HepG2 (cell line): ENCODE measurements at regions not wholly inside any gene's neighbourhood (a gene's known extent, or its start where the extent isn't known, plus 50 kb on each side); places are given as distances from the start of the nearest gene placed in this dataset.

Source experiments
- ELF3 ChIP-seq: IDR thresholded peaks from 2 replicates; pipeline ENCODE4 v1.6.1; 2016; ENCODE audit warnings: missing genetic modification reagents, missing compliant biosample characterization
- EP300 ChIP-seq, 3 experiments: sonication (generic) in 1 of 3; formaldehyde crosslinking in 1 of 3; IDR thresholded peaks; 2 replicates each; pipeline versions ENCODE4 v1.5.1 to v1.6.1; 2011 to 2020; ENCODE audit warnings: low read depth in 2 of 3, low read length in 2 of 3, borderline replicate concordance in 1 of 3, improper control_type of control experiment in 1 of 3, mild to moderate bottlenecking in 1 of 3, missing genetic modification reagents in 1 of 3, moderate library complexity in 1 of 3
- SETDB1 ChIP-seq: sonication (generic); formaldehyde crosslinking; IDR thresholded peaks from 2 replicates; pipeline ENCODE4 v1.5.1; 2020; ENCODE audit warnings: missing genetic modification reagents, mild to moderate bottlenecking, borderline replicate concordance
- TEAD2 ChIP-seq: sonication (generic); formaldehyde crosslinking; IDR thresholded peaks from 2 replicates; pipeline ENCODE4 v1.9.0; 2021; ENCODE audit warnings: missing genetic modification reagents
- ZBTB8A ChIP-seq: sonication (generic); formaldehyde crosslinking; IDR thresholded peaks from 2 replicates; pipeline ENCODE4 v1.4.0; 2020; ENCODE audit warnings: mild to moderate bottlenecking, low read depth, missing genetic modification reagents, borderline replicate concordance
- ZNF260 ChIP-seq: sonication (generic); formaldehyde crosslinking; IDR thresholded peaks from 2 replicates; pipeline ENCODE4 v1.4.0; 2020; ENCODE audit warnings: missing genetic modification reagents, low read depth, mild to moderate bottlenecking, borderline replicate concordance
- TF ChIP-seq, protein P1 (sequence below): sonication (generic); formaldehyde crosslinking; IDR thresholded peaks from one replicate; pipeline ENCODE4 v1.5.1; 2020; ENCODE audit warnings: mild to moderate bottlenecking, missing genetic modification reagents; ENCODE audit errors: not compliant biosample characterization
- TF ChIP-seq, protein P2 (sequence below): IDR thresholded peaks from 2 replicates; pipeline ENCODE4 v1.6.1; 2018; ENCODE audit warnings: missing genetic modification reagents
- TF ChIP-seq, protein P3 (sequence below): sonication (generic); formaldehyde crosslinking; IDR thresholded peaks from 2 replicates; pipeline ENCODE4 v1.4.0; 2020; ENCODE audit warnings: missing genetic modification reagents
- TF ChIP-seq, protein P4 (sequence below): sonication (generic); formaldehyde crosslinking; IDR thresholded peaks from 2 replicates; pipeline ENCODE4 v1.4.0; 2020; ENCODE audit warnings: missing genetic modification reagents, mild to moderate bottlenecking, borderline replicate concordance
- TF ChIP-seq, protein P5 (sequence below): sonication (generic); formaldehyde crosslinking; IDR thresholded peaks from 2 replicates; pipeline ENCODE4 v1.4.0; 2020; ENCODE audit warnings: mild to moderate bottlenecking, missing genetic modification reagents

DNA sequence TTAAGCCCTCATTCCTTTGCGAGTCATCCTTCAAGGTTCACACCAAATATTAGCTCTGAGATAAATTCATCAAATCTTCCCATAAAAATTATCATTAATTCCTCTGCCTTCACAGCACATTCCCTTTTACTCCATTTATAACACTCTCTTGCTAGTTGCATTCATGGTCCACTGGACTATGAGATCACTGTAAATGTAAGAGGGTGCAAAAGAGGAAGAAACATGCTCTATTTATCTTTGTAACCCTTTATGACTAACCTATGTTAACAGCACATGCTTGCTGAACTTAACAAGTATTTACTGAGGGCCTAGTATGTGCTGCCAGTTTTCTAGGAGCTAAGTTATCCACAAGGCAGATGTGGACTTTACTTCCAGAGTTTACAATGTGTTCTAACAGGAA, 86.7 kb upstream of the TMEM168 start (continued):
- TF ChIP-seq, protein P1, sequence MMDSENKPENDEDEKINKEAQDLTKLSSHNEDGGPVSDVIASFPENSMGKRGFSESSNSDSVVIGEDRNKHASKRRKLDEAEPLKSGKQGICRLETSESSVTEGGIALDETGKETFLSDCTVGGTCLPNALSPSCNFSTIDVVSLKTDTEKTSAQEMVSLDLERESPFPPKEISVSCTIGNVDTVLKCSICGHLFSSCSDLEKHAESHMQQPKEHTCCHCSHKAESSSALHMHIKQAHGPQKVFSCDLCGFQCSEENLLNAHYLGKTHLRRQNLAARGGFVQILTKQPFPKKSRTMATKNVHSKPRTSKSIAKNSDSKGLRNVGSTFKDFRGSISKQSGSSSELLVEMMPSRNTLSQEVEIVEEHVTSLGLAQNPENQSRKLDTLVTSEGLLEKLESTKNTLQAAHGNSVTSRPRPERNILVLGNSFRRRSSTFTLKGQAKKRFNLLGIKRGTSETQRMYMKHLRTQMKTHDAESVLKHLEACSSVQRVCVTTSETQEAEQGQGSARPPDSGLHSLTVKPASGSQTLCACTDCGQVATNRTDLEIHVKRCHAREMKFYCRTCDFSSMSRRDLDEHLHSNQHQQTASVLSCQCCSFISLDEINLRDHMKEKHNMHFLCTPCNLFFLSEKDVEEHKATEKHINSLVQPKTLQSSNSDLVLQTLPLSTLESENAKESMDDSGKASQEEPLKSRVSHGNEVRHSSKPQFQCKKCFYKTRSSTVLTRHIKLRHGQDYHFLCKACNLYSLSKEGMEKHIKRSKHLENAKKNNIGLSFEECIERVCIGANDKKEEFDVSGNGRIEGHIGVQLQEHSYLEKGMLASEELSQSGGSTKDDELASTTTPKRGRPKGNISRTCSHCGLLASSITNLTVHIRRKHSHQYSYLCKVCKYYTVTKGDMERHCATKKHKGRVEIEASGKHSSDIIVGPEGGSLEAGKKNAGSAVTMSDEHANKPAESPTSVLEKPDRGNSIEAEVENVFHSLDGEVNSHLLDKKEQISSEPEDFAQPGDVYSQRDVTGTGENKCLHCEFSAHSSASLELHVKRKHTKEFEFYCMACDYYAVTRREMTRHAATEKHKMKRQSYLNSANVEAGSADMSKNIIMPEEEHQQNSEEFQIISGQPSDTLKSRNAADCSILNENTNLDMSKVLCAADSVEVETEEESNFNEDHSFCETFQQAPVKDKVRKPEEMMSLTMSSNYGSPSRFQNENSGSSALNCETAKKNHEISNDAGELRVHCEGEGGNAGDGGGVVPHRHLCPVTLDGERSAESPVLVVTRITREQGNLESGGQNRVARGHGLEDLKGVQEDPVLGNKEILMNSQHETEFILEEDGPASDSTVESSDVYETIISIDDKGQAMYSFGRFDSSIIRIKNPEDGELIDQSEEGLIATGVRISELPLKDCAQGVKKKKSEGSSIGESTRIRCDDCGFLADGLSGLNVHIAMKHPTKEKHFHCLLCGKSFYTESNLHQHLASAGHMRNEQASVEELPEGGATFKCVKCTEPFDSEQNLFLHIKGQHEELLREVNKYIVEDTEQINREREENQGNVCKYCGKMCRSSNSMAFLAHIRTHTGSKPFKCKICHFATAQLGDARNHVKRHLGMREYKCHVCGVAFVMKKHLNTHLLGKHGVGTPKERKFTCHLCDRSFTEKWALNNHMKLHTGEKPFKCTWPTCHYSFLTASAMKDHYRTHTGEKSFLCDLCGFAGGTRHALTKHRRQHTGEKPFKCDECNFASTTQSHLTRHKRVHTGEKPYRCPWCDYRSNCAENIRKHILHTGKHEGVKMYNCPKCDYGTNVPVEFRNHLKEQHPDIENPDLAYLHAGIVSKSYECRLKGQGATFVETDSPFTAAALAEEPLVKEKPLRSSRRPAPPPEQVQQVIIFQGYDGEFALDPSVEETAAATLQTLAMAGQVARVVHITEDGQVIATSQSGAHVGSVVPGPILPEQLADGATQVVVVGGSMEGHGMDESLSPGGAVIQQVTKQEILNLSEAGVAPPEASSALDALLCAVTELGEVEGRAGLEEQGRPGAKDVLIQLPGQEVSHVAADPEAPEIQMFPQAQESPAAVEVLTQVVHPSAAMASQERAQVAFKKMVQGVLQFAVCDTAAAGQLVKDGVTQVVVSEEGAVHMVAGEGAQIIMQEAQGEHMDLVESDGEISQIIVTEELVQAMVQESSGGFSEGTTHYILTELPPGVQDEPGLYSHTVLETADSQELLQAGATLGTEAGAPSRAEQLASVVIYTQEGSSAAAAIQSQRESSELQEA, result no peak
- TF ChIP-seq ZBTB8A (CRISPR knock-in tag) (no peak), ZNF260 (CRISPR knock-in tag) (no peak), EP300 (IDR thresholded peaks at IDR 0.05; ENCODE audit: low read depth in 2 of 2, low read length in 2 of 2) (peak in 1 of 2 experiments; percentile 33; a peak in 1 of 4 replicates), EP300 (CRISPR knock-in tag; IDR thresholded peaks at IDR 0.05; ENCODE audit: borderline replicate concordance) (no peak), ELF3 (CRISPR knock-in tag) (peak; percentile 78; the same call in 1 of the 2 replicates), TEAD2 (CRISPR knock-in tag) (no peak), SETDB1 (CRISPR knock-in tag) (no peak)
- TF ChIP-seq, protein P2, sequence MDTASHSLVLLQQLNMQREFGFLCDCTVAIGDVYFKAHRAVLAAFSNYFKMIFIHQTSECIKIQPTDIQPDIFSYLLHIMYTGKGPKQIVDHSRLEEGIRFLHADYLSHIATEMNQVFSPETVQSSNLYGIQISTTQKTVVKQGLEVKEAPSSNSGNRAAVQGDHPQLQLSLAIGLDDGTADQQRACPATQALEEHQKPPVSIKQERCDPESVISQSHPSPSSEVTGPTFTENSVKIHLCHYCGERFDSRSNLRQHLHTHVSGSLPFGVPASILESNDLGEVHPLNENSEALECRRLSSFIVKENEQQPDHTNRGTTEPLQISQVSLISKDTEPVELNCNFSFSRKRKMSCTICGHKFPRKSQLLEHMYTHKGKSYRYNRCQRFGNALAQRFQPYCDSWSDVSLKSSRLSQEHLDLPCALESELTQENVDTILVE (CRISPR knock-in tag), result no peak
- TF ChIP-seq, protein P3, sequence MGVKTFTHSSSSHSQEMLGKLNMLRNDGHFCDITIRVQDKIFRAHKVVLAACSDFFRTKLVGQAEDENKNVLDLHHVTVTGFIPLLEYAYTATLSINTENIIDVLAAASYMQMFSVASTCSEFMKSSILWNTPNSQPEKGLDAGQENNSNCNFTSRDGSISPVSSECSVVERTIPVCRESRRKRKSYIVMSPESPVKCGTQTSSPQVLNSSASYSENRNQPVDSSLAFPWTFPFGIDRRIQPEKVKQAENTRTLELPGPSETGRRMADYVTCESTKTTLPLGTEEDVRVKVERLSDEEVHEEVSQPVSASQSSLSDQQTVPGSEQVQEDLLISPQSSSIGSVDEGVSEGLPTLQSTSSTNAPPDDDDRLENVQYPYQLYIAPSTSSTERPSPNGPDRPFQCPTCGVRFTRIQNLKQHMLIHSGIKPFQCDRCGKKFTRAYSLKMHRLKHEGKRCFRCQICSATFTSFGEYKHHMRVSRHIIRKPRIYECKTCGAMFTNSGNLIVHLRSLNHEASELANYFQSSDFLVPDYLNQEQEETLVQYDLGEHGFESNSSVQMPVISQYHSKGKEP, result no peak
- TF ChIP-seq, protein P4, sequence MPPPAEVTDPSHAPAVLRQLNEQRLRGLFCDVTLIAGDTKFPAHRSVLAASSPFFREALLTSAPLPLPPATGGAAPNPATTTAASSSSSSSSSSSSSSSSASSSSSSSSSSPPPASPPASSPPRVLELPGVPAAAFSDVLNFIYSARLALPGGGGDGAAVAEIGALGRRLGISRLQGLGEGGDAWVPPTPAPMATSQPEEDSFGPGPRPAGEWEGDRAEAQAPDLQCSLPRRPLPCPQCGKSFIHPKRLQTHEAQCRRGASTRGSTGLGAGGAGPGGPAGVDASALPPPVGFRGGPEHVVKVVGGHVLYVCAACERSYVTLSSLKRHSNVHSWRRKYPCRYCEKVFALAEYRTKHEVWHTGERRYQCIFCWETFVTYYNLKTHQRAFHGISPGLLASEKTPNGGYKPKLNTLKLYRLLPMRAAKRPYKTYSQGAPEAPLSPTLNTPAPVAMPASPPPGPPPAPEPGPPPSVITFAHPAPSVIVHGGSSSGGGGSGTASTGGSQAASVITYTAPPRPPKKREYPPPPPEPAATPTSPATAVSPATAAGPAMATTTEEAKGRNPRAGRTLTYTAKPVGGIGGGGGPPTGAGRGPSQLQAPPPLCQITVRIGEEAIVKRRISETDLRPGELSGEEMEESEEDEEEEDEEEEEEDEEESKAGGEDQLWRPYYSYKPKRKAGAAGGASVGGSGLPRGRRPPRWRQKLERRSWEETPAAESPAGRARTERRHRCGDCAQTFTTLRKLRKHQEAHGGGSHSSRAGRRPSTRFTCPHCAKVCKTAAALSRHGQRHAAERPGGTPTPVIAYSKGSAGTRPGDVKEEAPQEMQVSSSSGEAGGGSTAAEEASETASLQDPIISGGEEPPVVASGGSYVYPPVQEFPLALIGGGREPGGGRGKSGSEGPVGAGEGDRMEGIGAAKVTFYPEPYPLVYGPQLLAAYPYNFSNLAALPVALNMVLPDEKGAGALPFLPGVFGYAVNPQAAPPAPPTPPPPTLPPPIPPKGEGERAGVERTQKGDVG, result no peak
- TF ChIP-seq, protein P5, sequence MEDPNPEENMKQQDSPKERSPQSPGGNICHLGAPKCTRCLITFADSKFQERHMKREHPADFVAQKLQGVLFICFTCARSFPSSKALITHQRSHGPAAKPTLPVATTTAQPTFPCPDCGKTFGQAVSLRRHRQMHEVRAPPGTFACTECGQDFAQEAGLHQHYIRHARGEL (CRISPR knock-in tag), result no peak
